Sciatic nerve (tissue), 2 donors: ENCODE measurements at regions not wholly inside any gene's neighbourhood (a gene's known extent, or its start where the extent isn't known, plus 50 kb on each side); places are given as distances from the start of the nearest gene placed in this dataset.

Source experiments
- ATAC-seq: fragments of 200-7000 bp; cut with Tn5 transposase; one replicate; pipeline ENCODE4 v1.9.1; 2020; ENCODE audit warnings: mild to moderate bottlenecking, moderate library complexity
- DNase-seq: peaks from one replicate; pipeline ENCODE4 v3.0.0-alpha.2; 2020; ENCODE audit warnings: low spot score
- intact Hi-C: fragments of 100-400 bp; cut with DNase I; formaldehyde crosslinking; loops from one replicate; pipeline ENCODE4 v1.14.2; 2022
- donor health status: DM: no; HTN: no; CAD: no.
- donor health status: DM: no; HTN: no; CAD: no.

- intact Hi-C loops: no loop called here
- no peak for ATAC-seq
- no peak for DNase-seq
Measured at GRCh38 chr12:25014961-25015360, 66.1 kb upstream of the BCAT1 start.

DNA sequence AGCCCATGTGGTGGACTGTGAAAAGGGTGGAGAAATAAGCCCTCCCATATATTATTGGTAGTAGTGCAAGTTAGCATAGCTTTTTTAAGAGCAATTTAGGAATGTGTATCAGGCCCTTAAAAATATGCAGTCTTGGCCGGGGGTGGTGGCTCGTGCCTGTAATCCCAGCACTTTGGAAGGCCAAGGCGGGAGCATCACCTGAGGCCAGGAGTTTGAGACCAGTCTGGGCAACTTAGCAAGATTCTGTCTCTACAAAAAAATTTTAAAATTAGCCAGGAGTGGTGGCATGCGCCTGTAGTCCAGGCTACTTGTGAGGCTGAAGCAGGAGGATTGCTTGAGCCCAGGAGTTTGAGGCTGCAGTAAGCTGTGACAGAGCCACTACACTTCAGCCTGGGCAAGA, 64.2 kb upstream of the BCAT1 start:
- no peak for ATAC-seq

GRCh38 chr12:25009496-25010092, 60.7 kb upstream of the BCAT1 start:
- ATAC-seq: no peak
- no peak for DNase-seq
- intact Hi-C loops: no loop called here

More for the DNA sequence above, 64.2 kb upstream of the BCAT1 start:
- intact Hi-C loops: no loop called here
- DNase-seq: no peak

GRCh38 chr12:25005376-25005775, 56.5 kb upstream of the BCAT1 start:
- intact Hi-C loops: no loop called here
- ATAC-seq (no peak), DNase-seq (no peak)

GRCh38 chr12:25004447-25004846, 55.5 kb upstream of the BCAT1 start:
- DNase-seq (no peak), ATAC-seq (no peak)
- intact Hi-C loops: no loop called here

- DNase-seq: no peak
- intact Hi-C loops: no loop called here
- no peak for ATAC-seq
Measured at GRCh38 chr12:25001311-25001710, 52.4 kb upstream of the BCAT1 start.
